Heart right ventricle (tissue), 16 donors: ENCODE measurements at regions not wholly inside any gene's neighbourhood (a gene's known extent, or its start where the extent isn't known, plus 50 kb on each side); places are given as distances from the start of the nearest gene placed in this dataset.

Experiments
- ATAC-seq, 8 donors: fragments of 200-7000 bp; cut with Tn5 transposase; one replicate each; pipeline ENCODE4 v1.9.1; 2020; ENCODE audit warnings: mild to moderate bottlenecking in 8 of 8, moderate library complexity in 8 of 8, moderate number of reproducible peaks in 1 of 8
- DNase-seq, 2 donors: peaks; one replicate each; pipeline ENCODE4 v3.0.0-alpha.2; 2020
- H3K27ac ChIP-seq, 10 donors: fragments of 200-600 bp; sonication (generic) in 2 of 10; one replicate each; pipeline versions ENCODE4 v1.5.0 to v1.8.0; 2020 to 2022; ENCODE audit warnings: mild to moderate bottlenecking in 3 of 10
- H3K27me3 ChIP-seq, 7 donors: fragments of 200-600 bp; one replicate each; pipeline ENCODE4 v1.8.0; 2021 to 2022; ENCODE audit warnings: mild to moderate bottlenecking in 2 of 7
- H3K36me3 ChIP-seq, 9 donors: fragments of 200-600 bp; sonication (generic) in 1 of 9; one replicate each; pipeline versions ENCODE4 v1.5.0 to v1.8.0; 2020 to 2022; ENCODE audit warnings: mild to moderate bottlenecking in 2 of 9
- H3K4me1 ChIP-seq, 9 donors: fragments of 200-600 bp; sonication (generic) in 1 of 9; one replicate each; pipeline versions ENCODE4 v1.5.0 to v1.8.0; 2020 to 2022; ENCODE audit warnings: mild to moderate bottlenecking in 4 of 9
- H3K4me3 ChIP-seq, 10 donors: fragments of 200-600 bp; sonication (generic) in 2 of 10; one replicate each; pipeline versions ENCODE4 v1.5.0 to v1.8.0; 2020 to 2022; ENCODE audit warnings: mild to moderate bottlenecking in 7 of 10, moderate library complexity in 2 of 10
- H3K9me3 ChIP-seq, 11 donors: fragments of 200-600 bp in 10 of 11; sonication (generic) in 2 of 11; one replicate each; pipeline versions ENCODE4 v1.5.0 to v1.8.0; 2013 to 2022; ENCODE audit warnings: mild to moderate bottlenecking in 2 of 11, control low read depth in 1 of 11, moderate library complexity in 1 of 11
- WGBS, 2 donors: extraction: QIAGEN DNeasy Blood & Tissue Kit; methylation state at CpG; one replicate each; pipeline ENCODE4 v1.1.7; 2013; ENCODE audit warnings: inconsistent platforms in 1 of 2; 5-methylcytosine and 5-hydroxymethylcytosine counted together
- intact Hi-C, 10 donors: fragments of 100-400 bp; cut with DNase I; formaldehyde crosslinking; loops; one replicate each; pipeline versions ENCODE4 v1.11.1 to v1.14.2; 2022
- TF ChIP-seq, protein P1 (sequence below), 9 donors: fragments of 200-600 bp; sonication (generic) in 2 of 9; IDR thresholded peaks; one replicate each; pipeline versions ENCODE4 v1.5.0 to v1.8.0; 2021 to 2022; ENCODE audit warnings: antibody characterized with exemption in 9 of 9, mild to moderate bottlenecking in 5 of 9, moderate library complexity in 1 of 9
- donor health status: Arrhythmogenic right ventricular cardiomyopathy.
- donor health status: ischemic (EF 13 %, LVEDD 7.1; RV severe dilation, severe dysfunction).
- donor health status: healthy with polysubstance abuse.
- donor health status: DM: no; HTN: yes; CAD: no.
- donor health status: DM: no; HTN: no; CAD: no.
- donor health status: ischemic (EF 25% LVEDD 6.9; RV normal size, moderate dysfunction).
- donor health status: ischemic (EF 25% LVEDD 5.7; RV mildly dilated, moderate dysfunction).
- donor health status: healthy.
- donor health status: DM: yes; HTN: yes; CAD: no.
- donor health status: Ischemic cardiomyopathy.
- donor health status: ischemic (EF 35%, LVEDD 5.7; RV mildly dilated, moderate dysfunction).
- donor health status: nonischemic (EF 11% LVEDD 7.7; RV severe dilation, severe dysfunction).
- donor health status: DM: yes; HTN: yes; CAD: no.
- donor health status: PGD.
- donor health status: ischemic (EF 29% LVEDD 5.4; RV normal size, mild dysfunction).
- donor health status: nonischemic (EF 23%, LVEDD 6.1; RV moderate dilation, normal function).

DNA sequence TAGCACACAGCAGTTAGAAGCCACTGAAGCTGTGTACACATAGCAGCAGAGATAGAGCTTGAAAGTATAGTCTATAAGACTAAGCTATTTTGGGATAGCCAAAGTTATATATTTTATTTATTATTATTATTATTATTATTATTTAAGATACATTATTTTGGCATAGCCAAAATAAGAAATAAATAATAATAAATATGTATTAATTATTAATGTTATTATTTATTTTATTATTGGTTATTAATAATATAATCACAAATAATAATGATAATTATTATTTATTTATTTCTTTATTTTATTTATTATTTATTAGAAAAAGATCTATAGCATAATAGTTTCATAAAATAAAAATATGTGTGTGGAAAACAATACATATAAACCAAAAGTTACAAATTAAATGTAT, 107.2 kb upstream of the FOXK1 start:
- no peak for ATAC-seq
- Histone ChIP-seq H3K4me1 (no peaks in the 10 kb centered on the region), H3K4me3 (no peak overlapping the region), H3K36me3 (no peaks in the 10 kb centered on the region), H3K27me3 (no peaks in the 10 kb centered on the region), H3K9me3 (no peaks in the 10 kb centered on the region), H3K27ac (no peak overlapping the region)
- intact Hi-C loops = no loop called here
- TF ChIP-seq, protein P1, sequence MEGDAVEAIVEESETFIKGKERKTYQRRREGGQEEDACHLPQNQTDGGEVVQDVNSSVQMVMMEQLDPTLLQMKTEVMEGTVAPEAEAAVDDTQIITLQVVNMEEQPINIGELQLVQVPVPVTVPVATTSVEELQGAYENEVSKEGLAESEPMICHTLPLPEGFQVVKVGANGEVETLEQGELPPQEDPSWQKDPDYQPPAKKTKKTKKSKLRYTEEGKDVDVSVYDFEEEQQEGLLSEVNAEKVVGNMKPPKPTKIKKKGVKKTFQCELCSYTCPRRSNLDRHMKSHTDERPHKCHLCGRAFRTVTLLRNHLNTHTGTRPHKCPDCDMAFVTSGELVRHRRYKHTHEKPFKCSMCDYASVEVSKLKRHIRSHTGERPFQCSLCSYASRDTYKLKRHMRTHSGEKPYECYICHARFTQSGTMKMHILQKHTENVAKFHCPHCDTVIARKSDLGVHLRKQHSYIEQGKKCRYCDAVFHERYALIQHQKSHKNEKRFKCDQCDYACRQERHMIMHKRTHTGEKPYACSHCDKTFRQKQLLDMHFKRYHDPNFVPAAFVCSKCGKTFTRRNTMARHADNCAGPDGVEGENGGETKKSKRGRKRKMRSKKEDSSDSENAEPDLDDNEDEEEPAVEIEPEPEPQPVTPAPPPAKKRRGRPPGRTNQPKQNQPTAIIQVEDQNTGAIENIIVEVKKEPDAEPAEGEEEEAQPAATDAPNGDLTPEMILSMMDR (IDR thresholded peaks at IDR 0.05) = no peak
- no peak for DNase-seq

DNA sequence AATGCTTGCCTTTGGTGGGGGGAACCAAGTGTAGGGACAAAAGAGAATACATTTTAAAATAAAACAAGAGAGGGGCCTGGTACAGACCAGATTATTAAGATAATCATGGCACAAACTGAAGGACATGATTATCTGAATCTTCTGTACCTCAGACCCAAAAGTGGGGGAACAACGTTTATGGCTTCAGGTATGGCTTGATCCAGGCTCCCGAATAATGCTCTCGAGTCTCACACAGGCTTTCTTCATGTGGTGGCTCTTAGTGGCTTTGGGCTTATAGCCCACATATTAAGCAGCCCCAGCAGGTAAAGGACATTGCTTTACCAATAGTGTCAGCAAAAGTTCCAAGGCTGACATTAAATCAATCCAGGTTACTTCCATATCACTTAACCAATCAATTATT, 106.8 kb upstream of the FOXK1 start:
- WGBS, 2 donors = 92 to 93% methylated on average over 3 of the region's 3 CpGs
- ATAC-seq = no peak
- TF ChIP-seq, protein P1 (IDR thresholded peaks at IDR 0.05) = no peak
- no peaks in the 10 kb centered on the region for H3K4me1 ChIP-seq
- H3K36me3 ChIP-seq = no peaks in the 10 kb centered on the region
- intact Hi-C loops = no loop called here
- DNase-seq = no peak
- no peak overlapping the region for H3K27ac ChIP-seq
- no peaks in the 10 kb centered on the region for H3K27me3 ChIP-seq
- H3K9me3 ChIP-seq = no peaks in the 10 kb centered on the region
- H3K4me3 ChIP-seq = no peak overlapping the region

DNA sequence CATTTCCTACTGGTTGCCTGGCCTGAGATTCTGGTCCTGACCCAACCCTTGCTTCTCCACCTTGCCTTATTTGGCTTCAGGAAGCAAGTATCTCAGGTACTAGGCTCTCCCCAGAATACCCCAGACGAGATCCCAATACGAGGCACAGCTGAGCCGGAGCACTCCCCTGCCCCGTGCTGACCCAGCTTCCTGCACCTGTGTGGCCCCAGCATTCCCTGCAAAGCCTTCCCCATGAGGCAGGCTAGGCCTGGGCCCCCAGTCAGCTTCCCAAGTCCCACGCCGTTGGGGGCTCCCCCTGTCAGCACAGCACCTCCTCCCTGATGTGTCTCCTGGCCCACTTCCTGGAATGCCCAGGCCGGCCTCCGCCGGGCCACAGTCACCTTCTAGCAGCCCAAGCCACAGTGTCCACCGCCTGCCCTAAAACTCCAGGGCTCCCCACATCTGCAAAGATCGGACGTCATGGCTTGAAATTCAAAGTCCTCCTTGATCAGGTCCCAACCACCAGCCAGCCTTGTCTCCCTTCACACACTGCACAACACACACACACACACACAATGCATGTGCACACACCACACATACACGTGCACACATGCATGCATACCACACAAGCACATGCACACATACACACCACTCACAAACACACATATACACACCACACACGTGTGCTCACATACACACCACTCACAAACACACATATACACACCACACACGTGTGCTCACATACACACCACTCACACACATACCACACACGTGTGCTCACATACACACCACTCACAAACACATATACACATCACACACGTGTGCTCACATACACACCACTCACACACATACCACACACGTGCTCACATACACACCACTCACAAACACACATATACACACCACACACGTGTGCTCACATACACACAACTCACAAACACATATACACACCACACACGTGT, 78.9 kb upstream of the FOXK1 start:
- Histone ChIP-seq H3K4me3 (no peak overlapping the region), H3K4me1 (no peaks in the 10 kb centered on the region), H3K27ac (no peak overlapping the region), H3K27me3 (peaks cover 0 to 24% (median 0%) of the 10 kb centered on the region in 7 donors), H3K9me3 (no peaks in the 10 kb centered on the region), H3K36me3 (no peaks in the 10 kb centered on the region)
- ATAC-seq (no peak), DNase-seq (no peak)
- TF ChIP-seq, protein P1 (IDR thresholded peaks at IDR 0.05) = no peak
- WGBS, 2 donors = 78 to 80% methylated on average over 20 of the region's 20 CpGs
- intact Hi-C loops = no loop called here

DNA sequence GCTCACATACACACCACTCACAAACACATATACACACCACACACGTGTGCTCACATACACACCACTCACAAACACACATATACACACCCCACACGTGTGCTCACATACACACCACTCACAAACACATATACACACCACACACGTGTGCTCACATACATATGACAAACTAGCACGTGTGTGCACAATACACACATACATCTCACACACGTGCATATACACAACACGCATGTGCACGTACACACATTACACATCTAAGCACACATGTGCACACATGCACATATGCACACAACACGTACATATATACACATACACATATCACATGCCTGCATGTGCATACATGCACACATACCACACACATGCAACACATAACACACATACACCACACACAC, 78.3 kb upstream of the FOXK1 start:
- TF ChIP-seq, protein P1 (IDR thresholded peaks at IDR 0.05) = no peak
- DNase-seq (no peak), ATAC-seq (no peak)
- no peaks in the 10 kb centered on the region for H3K4me1 ChIP-seq
- WGBS, 2 donors = 96 to 97% methylated on average over 8 of the region's 8 CpGs
- no peaks in the 10 kb centered on the region for H3K9me3 ChIP-seq
- H3K27me3 ChIP-seq = peaks cover 0 to 24% (median 0%) of the 10 kb centered on the region in 7 donors
- H3K36me3 ChIP-seq = no peaks in the 10 kb centered on the region
- H3K27ac ChIP-seq = no peak overlapping the region
- intact Hi-C loops = no loop called here
- H3K4me3 ChIP-seq = no peak overlapping the region
